GM13977 (cell line): ENCODE measurements at regions not wholly inside any gene's neighbourhood (a gene's known extent, or its start where the extent isn't known, plus 50 kb on each side); places are given as distances from the start of the nearest gene placed in this dataset.

Source experiments
- DNase-seq: peaks from one replicate; pipeline ENCODE4 v3.0.0; 2012; ENCODE audit warnings: low spot score
- CTCF ChIP-seq: IDR thresholded peaks from 2 replicates; pipeline ENCODE4 v1.5.1; 2012; ENCODE audit warnings: mild to moderate bottlenecking, control low read depth; ENCODE audit not compliant: insufficient read depth; ENCODE audit errors: extremely low read depth, missing control alignments
- in situ Hi-C: fragments of 300-500 bp; cut with MboI; formaldehyde crosslinking; loops from one replicate; pipeline ENCODE4 v1.12.0; 2022; ENCODE audit warnings: low sequenced_read_pairs, low pct_unique_long_range_greater_than_20kb, mixed read lengths, inconsistent platforms; ENCODE audit not compliant: unreplicated experiment

GRCh38 chr11:127628458-127628785, 627.9 kb upstream of the KIRREL3 start:
- no peak for TF ChIP-seq CTCF
- in situ Hi-C loops: no loop called here
- no peak for DNase-seq

- TF ChIP-seq CTCF: no peak
- no peak for DNase-seq
- in situ Hi-C loops: no loop called here
Measured at GRCh38 chr11:127627629-127628457, 627.3 kb upstream of the KIRREL3 start.

GRCh38 chr11:127627204-127627603, 626.6 kb upstream of the KIRREL3 start:
- in situ Hi-C loops: no loop called here
- TF ChIP-seq CTCF: no peak
- no peak for DNase-seq

- no peak for TF ChIP-seq CTCF
Measured at GRCh38 chr11:127625402-127625801, 624.8 kb upstream of the KIRREL3 start.

GRCh38 chr11:127624306-127624856, 623.8 kb upstream of the KIRREL3 start:
- no peak for DNase-seq
- in situ Hi-C loops: no loop called here
- no peak for TF ChIP-seq CTCF

More at GRCh38 chr11:127625402-127625801, 624.8 kb upstream of the KIRREL3 start:
- DNase-seq: no peak
- in situ Hi-C loops: no loop called here

- no peak for TF ChIP-seq CTCF
- in situ Hi-C loops: no loop called here
- no peak for DNase-seq
Measured at GRCh38 chr11:127622686-127623085, 622.1 kb upstream of the KIRREL3 start.
